Astrocyte (in vitro differentiated cells and primary cell): ENCODE measurements at regions not wholly inside any gene's neighbourhood (a gene's known extent, or its start where the extent isn't known, plus 50 kb on each side); places are given as distances from the start of the nearest gene placed in this dataset.

Experiments used
- DNase-seq: peaks from one replicate; pipeline ENCODE4 v3.0.0-alpha.2; 2010; ENCODE audit warnings: low read depth
- FAIRE-seq: peaks from 2 replicates; lab custom pipeline; 2011; peaks lifted over from hg19 to GRCh38; lab: Jason Lieb, UNC
- H2AFZ ChIP-seq: 2 replicates; pipeline ENCODE4 v1.6.0; 2012; ENCODE audit warnings: low read depth, low read length, inconsistent platforms
- H3K27ac ChIP-seq: 2 replicates; pipeline ENCODE4 v1.5.1; 2011; ENCODE audit warnings: low read depth, low read length, inconsistent platforms
- H3K27me3 ChIP-seq: 2 replicates; pipeline ENCODE4 v1.6.0; 2011; ENCODE audit warnings: low read length, inconsistent platforms; ENCODE audit not compliant: insufficient read depth
- H3K36me3 ChIP-seq: 2 replicates; pipeline ENCODE4 v1.5.1; 2011; ENCODE audit warnings: low read length, inconsistent platforms; ENCODE audit not compliant: insufficient read depth
- H3K4me1 ChIP-seq: 2 replicates; pipeline ENCODE4 v1.5.1; 2011; ENCODE audit warnings: low read length, inconsistent platforms; ENCODE audit not compliant: insufficient read depth
- H3K4me2 ChIP-seq: 2 replicates; pipeline ENCODE4 v1.6.0; 2012; ENCODE audit warnings: low read length, inconsistent platforms
- H3K4me3 ChIP-seq: 2 replicates; pipeline ENCODE4 v1.5.1; 2011; ENCODE audit warnings: low read depth, mild to moderate bottlenecking, low read length, inconsistent platforms; ENCODE audit not compliant: insufficient read depth
- H3K79me2 ChIP-seq: 2 replicates; pipeline ENCODE4 v1.6.0; 2012; ENCODE audit warnings: mild to moderate bottlenecking, low read length, inconsistent platforms; ENCODE audit not compliant: insufficient read depth
- H3K9ac ChIP-seq: 2 replicates; pipeline ENCODE4 v1.6.0; 2012; ENCODE audit warnings: mild to moderate bottlenecking, low read length, inconsistent platforms
- H3K9me3 ChIP-seq: 2 replicates; pipeline ENCODE4 v1.5.1; 2012; ENCODE audit warnings: low read depth, mild to moderate bottlenecking, low read length, inconsistent platforms; ENCODE audit not compliant: insufficient read depth
- H4K20me1 ChIP-seq: 2 replicates; pipeline ENCODE4 v1.6.0; 2012; ENCODE audit warnings: low read length, inconsistent platforms; ENCODE audit not compliant: insufficient read depth
- H3K27ac Mint-ChIP-seq: one replicate; pipeline ENCODE4 v1.8.0; 2021; ENCODE audit warnings: mild to moderate bottlenecking, mixed read lengths; ENCODE audit not compliant: unreplicated experiment
- H3K27me3 Mint-ChIP-seq: one replicate; pipeline ENCODE4 v1.8.0; 2021; ENCODE audit warnings: low read depth, mixed read lengths; ENCODE audit not compliant: unreplicated experiment
- H3K36me3 Mint-ChIP-seq: one replicate; pipeline ENCODE4 v1.8.0; 2021; ENCODE audit warnings: low read depth, mixed read lengths; ENCODE audit not compliant: unreplicated experiment
- H3K4me1 Mint-ChIP-seq: one replicate; pipeline ENCODE4 v1.8.0; 2021; ENCODE audit warnings: low read depth, mixed read lengths; ENCODE audit not compliant: unreplicated experiment
- H3K4me3 Mint-ChIP-seq: one replicate; pipeline ENCODE4 v1.8.0; 2021; ENCODE audit warnings: mild to moderate bottlenecking, moderate library complexity, mixed read lengths; ENCODE audit not compliant: unreplicated experiment
- H3K9me3 Mint-ChIP-seq: one replicate; pipeline ENCODE4 v1.8.0; 2021; ENCODE audit warnings: mild to moderate bottlenecking, mixed read lengths; ENCODE audit not compliant: unreplicated experiment
- EZH2 ChIP-seq: IDR thresholded peaks from 2 replicates; pipeline ENCODE4 v1.6.1; 2012; ENCODE audit warnings: mild to moderate bottlenecking, low read length, inconsistent platforms; ENCODE audit not compliant: insufficient read depth
- TF ChIP-seq, protein P1 (sequence below): IDR thresholded peaks from 2 replicates; pipeline ENCODE4 v1.5.1; 2011; ENCODE audit warnings: low read depth, mild to moderate bottlenecking, inconsistent platforms, low read length, moderate library complexity; ENCODE audit not compliant: insufficient read depth

DNA sequence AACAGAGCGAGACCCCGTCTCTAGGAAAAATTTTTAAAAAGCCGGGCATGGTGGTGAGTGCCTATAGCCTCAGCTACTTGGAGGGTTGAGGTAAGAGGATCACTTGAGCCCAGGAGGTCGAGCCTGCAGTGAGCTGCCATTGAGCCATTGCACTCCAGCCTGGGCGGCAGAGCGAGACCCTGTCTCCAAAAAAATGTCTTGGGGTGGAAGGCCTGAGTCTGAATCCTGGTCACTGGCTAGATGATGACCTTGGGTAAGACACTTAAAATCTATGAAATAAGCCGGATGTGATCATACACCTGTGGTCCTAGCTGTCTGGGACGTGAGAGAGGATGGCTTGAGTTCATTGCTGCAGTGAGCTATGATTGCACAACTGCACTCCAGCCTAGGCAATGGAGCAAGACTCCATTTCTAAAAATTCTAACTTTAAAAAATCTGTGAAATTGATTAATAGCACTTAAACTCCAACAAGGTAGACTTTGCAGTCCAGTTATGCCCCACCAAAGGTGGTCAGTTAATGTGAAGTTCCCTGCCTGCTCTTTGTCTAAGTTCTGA is 157.3 kb upstream of the UMPS start:
- Histone ChIP-seq H3K9me3 (no peaks in the 10 kb centered on the region), H3K27ac (no peak overlapping the region), H4K20me1 (no peaks in the 10 kb centered on the region), H3K4me3 (no peak overlapping the region), H3K27me3 (no peaks in the 10 kb centered on the region), H3K4me1 (peaks cover 8% of the 10 kb centered on the region), H2AFZ (no peak overlapping the region), H3K4me2 (no peak overlapping the region), H3K36me3 (no peaks in the 10 kb centered on the region), H3K79me2 (no peaks in the 10 kb centered on the region), H3K9ac (no peak overlapping the region)
- TF ChIP-seq, protein P1, sequence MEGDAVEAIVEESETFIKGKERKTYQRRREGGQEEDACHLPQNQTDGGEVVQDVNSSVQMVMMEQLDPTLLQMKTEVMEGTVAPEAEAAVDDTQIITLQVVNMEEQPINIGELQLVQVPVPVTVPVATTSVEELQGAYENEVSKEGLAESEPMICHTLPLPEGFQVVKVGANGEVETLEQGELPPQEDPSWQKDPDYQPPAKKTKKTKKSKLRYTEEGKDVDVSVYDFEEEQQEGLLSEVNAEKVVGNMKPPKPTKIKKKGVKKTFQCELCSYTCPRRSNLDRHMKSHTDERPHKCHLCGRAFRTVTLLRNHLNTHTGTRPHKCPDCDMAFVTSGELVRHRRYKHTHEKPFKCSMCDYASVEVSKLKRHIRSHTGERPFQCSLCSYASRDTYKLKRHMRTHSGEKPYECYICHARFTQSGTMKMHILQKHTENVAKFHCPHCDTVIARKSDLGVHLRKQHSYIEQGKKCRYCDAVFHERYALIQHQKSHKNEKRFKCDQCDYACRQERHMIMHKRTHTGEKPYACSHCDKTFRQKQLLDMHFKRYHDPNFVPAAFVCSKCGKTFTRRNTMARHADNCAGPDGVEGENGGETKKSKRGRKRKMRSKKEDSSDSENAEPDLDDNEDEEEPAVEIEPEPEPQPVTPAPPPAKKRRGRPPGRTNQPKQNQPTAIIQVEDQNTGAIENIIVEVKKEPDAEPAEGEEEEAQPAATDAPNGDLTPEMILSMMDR, result no peak
- no peak for TF ChIP-seq EZH2
- H3K4me3 Mint-ChIP-seq, result no peak overlapping the region
- H3K27me3 Mint-ChIP-seq, result peaks cover 22% of the 10 kb centered on the region
- no peaks in the 10 kb centered on the region for H3K9me3 Mint-ChIP-seq
- H3K27ac Mint-ChIP-seq, result no peak overlapping the region
- peaks cover 4% of the 10 kb centered on the region for H3K36me3 Mint-ChIP-seq
- H3K4me1 Mint-ChIP-seq, result peaks cover 5% of the 10 kb centered on the region
- FAIRE-seq, result no peak
- DNase-seq, result no peak

DNA sequence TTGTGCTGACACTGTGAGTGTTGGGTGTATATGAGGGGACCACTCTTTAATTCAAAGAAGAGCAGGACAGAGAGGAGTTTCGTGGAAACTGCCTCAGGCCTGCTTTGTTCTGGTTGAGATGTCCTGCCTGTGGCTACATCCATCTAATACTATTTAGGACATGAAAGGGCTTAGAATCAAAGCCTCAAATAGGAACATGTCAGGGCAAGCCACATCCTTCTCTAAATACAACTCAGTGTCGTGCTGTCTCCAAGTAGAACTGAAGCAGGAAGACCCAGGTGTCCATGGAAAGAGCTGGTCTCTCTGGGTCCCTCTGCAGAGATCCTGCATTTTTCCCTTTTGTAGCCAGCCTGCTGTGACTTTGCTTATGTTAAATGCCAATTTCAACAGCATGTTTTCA is 156.2 kb upstream of the UMPS start:
- Histone ChIP-seq H3K9ac (no peak overlapping the region), H3K4me2 (no peak overlapping the region), H3K36me3 (no peaks in the 10 kb centered on the region), H3K4me1 (peaks cover 8% of the 10 kb centered on the region), H3K27ac (no peak overlapping the region), H3K79me2 (no peaks in the 10 kb centered on the region), H3K27me3 (no peaks in the 10 kb centered on the region), H3K4me3 (no peak overlapping the region), H3K9me3 (no peaks in the 10 kb centered on the region), H2AFZ (no peak overlapping the region), H4K20me1 (no peaks in the 10 kb centered on the region)
- peaks cover 16% of the 10 kb centered on the region for H3K27me3 Mint-ChIP-seq
- no peak for TF ChIP-seq EZH2
- TF ChIP-seq, protein P1, result no peak
- no peak overlapping the region for H3K27ac Mint-ChIP-seq
- FAIRE-seq (no peak), DNase-seq (no peak)
- peaks cover 5% of the 10 kb centered on the region for H3K4me1 Mint-ChIP-seq
- no peaks in the 10 kb centered on the region for H3K9me3 Mint-ChIP-seq
- no peak overlapping the region for H3K4me3 Mint-ChIP-seq
- H3K36me3 Mint-ChIP-seq, result peaks cover 4% of the 10 kb centered on the region

DNA sequence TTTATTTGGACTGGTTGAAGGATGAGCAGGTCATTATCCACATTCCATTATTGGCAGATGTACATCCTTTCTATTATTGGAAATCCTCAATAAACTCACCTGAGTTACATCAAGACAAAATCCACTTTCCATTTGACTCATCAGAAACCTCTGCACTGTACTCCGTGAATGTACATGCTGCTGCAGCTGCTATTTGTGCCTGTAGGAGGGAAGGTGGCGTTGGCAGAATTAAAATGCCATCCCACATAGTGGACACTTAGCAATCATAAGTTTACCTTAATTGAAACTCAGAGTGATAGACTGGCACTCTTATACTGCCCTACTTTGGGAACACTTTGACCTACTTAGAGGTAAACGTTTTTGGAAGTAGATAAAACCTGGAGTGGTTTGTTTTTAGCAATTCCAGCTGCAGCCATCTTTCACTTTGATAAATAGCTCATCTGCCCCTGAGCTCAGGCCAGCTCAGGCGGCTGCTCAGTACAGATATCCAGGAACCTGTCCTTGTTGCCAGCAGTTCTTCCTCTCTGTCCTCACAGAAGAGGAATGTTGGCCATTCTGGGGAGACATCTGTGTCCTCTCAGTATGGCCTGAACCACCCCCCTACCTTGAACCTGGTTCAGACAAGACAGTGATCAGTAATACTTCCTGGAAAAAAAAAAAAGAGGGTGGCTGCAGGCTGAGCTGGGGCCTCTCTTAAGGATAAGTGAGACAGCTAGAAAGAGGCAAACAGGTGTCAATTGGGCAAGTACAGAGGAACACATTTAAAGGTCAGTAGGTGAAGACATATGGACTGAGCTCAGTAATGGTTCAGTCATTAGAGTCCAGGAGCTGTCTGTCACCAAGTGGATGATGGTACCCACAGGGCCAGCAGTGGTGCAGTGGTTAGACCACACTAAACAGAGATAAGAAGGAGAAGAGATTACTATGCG is 153.4 kb upstream of the UMPS start:
- Mint-ChIP-seq H3K4me3 (no peak overlapping the region), H3K27me3 (peaks cover 13% of the 10 kb centered on the region), H3K4me1 (peaks cover 8% of the 10 kb centered on the region), H3K36me3 (peaks cover 5% of the 10 kb centered on the region), H3K27ac (no peak overlapping the region), H3K9me3 (no peaks in the 10 kb centered on the region)
- Histone ChIP-seq H3K27ac (no peak overlapping the region), H3K4me2 (no peak overlapping the region), H3K4me1 (peaks cover 8% of the 10 kb centered on the region), H3K9me3 (no peaks in the 10 kb centered on the region), H3K27me3 (no peaks in the 10 kb centered on the region), H4K20me1 (no peaks in the 10 kb centered on the region), H3K4me3 (no peak overlapping the region), H3K36me3 (no peaks in the 10 kb centered on the region), H3K79me2 (no peaks in the 10 kb centered on the region), H2AFZ (no peak overlapping the region), H3K9ac (no peak overlapping the region)
- FAIRE-seq, result no peak
- DNase-seq, result no peak
- no peak for TF ChIP-seq EZH2
- TF ChIP-seq, protein P1, result no peak
